Kidney (tissue), 13 donors: ENCODE measurements at regions not wholly inside any gene's neighbourhood (a gene's known extent, or its start where the extent isn't known, plus 50 kb on each side); places are given as distances from the start of the nearest gene placed in this dataset.

Experiments used
- DNase-seq, 5 donors: peaks; one replicate each; pipeline ENCODE4 v3.0.0-alpha.2; 2013 to 2020
- FAIRE-seq: peaks from 2 replicates; lab custom pipeline; 2012; peaks lifted over from hg19 to GRCh38; lab: Jason Lieb, UNC
- H3K27ac ChIP-seq, 2 donors: one replicate each; pipeline ENCODE4 v1.7.0; 2013; ENCODE audit warnings: low read depth in 2 of 2, low read length in 2 of 2, inconsistent platforms in 1 of 2
- H3K27me3 ChIP-seq: one replicate; pipeline ENCODE4 v1.7.1; 2013; ENCODE audit warnings: low read length, inconsistent platforms; ENCODE audit not compliant: control insufficient read depth, insufficient read depth
- H3K36me3 ChIP-seq, 3 donors: one replicate each; pipeline versions ENCODE4 v1.7.0 to v1.7.1; 2013; ENCODE audit warnings: low read length in 3 of 3, control low read depth in 1 of 3, inconsistent platforms in 1 of 3; ENCODE audit not compliant: insufficient read depth in 3 of 3, control insufficient read depth in 2 of 3
- H3K4me1 ChIP-seq, 3 donors: one replicate each; pipeline versions ENCODE4 v1.7.0 to v1.7.1; 2013; ENCODE audit warnings: low read length in 3 of 3, inconsistent platforms in 1 of 3, low read depth in 1 of 3; ENCODE audit not compliant: control insufficient read depth in 2 of 3, insufficient read depth in 2 of 3
- H3K4me3 ChIP-seq, 3 donors: one replicate each; pipeline versions ENCODE4 v1.7.0 to v1.8.1; 2013; ENCODE audit warnings: low read length in 3 of 3, control low read depth in 1 of 3, inconsistent platforms in 1 of 3
- H3K9ac ChIP-seq, 3 donors: one replicate each; pipeline versions ENCODE4 v1.7.0 to v1.7.1; 2013; ENCODE audit warnings: low read length in 3 of 3, control low read depth in 1 of 3, inconsistent platforms in 1 of 3
- H3K9me3 ChIP-seq, 3 donors: one replicate each; pipeline versions ENCODE4 v1.7.0 to v1.7.1; 2013; ENCODE audit warnings: low read length in 3 of 3, control low read depth in 1 of 3, inconsistent platforms in 1 of 3; ENCODE audit not compliant: control insufficient read depth in 2 of 3, insufficient read depth in 1 of 3
- intact Hi-C: fragments of 100-400 bp; cut with DNase I; formaldehyde crosslinking; loops from one replicate; pipeline ENCODE4 v1.11.1; 2022
- TF ChIP-seq, protein P1 (sequence below): IDR thresholded peaks from 3 replicates; pipeline ENCODE4 v1.5.1; 2012; ENCODE audit warnings: mild to moderate bottlenecking, moderate library complexity, borderline replicate concordance; ENCODE audit not compliant: insufficient read depth; ENCODE audit errors: extremely low read depth
- donor health status: control.
- donor health status: control.
- donor health status: control.
- donor health status: control.
- donor health status: control.
- donor health status: DM: yes; HTN: yes; CAD: no.
- donor health status: Normal renal cell carcinoma (clear cell type).

DNA sequence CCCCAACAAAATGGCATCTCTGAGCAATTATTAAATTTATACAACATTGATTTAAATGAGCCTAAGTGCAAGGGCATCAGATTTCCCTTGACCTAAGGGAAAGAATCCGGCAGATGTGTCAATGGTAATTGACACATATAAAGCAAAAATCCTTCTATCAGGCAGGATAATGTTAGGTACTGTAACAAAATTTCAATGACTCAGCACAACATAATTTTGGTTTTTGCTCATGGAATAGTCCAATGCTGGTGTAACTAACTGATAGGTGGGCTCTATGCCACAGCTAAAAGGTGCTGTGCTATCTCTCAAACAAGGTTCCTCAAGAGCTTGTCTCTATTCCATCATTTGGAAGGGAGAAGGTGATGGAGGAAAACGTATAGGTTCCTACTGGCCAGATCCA, 68.3 kb upstream of the MEIS1 start:
- TF ChIP-seq, protein P1, sequence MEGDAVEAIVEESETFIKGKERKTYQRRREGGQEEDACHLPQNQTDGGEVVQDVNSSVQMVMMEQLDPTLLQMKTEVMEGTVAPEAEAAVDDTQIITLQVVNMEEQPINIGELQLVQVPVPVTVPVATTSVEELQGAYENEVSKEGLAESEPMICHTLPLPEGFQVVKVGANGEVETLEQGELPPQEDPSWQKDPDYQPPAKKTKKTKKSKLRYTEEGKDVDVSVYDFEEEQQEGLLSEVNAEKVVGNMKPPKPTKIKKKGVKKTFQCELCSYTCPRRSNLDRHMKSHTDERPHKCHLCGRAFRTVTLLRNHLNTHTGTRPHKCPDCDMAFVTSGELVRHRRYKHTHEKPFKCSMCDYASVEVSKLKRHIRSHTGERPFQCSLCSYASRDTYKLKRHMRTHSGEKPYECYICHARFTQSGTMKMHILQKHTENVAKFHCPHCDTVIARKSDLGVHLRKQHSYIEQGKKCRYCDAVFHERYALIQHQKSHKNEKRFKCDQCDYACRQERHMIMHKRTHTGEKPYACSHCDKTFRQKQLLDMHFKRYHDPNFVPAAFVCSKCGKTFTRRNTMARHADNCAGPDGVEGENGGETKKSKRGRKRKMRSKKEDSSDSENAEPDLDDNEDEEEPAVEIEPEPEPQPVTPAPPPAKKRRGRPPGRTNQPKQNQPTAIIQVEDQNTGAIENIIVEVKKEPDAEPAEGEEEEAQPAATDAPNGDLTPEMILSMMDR, result no peak
- H3K27ac ChIP-seq, result no peak overlapping the region

DNA sequence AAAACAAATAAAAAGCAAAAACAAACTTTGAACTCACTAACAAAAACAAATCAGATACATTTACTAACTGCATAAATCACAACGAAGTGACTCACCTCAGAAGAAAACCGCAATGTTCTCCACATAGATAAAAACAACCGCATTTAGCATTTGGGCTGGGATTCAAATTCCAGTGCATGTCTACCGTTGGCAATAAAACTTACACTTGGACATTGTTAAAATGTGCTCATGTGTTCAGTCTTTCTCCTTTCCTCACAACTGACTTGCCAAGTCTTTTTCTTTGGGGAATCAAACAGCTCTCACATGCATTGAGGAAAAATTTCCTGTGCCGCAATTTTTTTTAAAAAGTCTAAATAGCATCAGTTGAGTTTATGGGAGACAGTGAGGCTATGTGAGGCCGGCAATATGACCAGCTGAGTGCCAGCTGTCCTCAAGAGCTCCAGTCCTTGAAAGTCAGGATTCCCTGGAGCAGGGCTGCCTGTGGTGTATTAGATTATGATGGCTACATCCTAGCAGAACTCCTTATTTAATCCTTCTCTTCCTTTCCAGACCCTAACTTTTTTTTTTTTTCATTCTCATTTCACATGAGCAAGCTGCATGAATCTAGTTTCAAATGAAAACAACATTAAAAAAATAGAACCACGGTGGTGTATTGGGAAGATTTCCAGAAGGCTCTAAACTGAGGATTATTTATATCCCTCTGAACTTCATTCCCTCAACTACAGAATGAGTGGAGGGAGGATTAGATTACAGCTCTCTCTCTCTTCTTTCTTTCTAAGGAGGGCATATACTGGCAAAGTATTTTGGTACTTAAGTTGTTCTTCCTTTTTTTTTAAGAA, 70.2 kb upstream of the MEIS1 start:
- DNase-seq (peak in 3 of 5 donors; percentile 10 to 76 (median 64)), FAIRE-seq (no peak)
- no peak overlapping the region for H3K9ac ChIP-seq
- TF ChIP-seq, protein P1, result no peak
- H3K9me3 ChIP-seq, result no peaks in the 10 kb centered on the region
- intact Hi-C loops, result no loop called here
- H3K4me1 ChIP-seq, result peaks cover 0 to 3% (median 0%) of the 10 kb centered on the region in 3 donors
- no peaks in the 10 kb centered on the region for H3K27me3 ChIP-seq
- no peak overlapping the region for H3K27ac ChIP-seq
- no peaks in the 10 kb centered on the region for H3K36me3 ChIP-seq
- no peak overlapping the region for H3K4me3 ChIP-seq

More for the DNA sequence above, 68.3 kb upstream of the MEIS1 start:
- intact Hi-C loops, result no loop called here
- H3K9ac ChIP-seq, result no peak overlapping the region
- no peak overlapping the region for H3K4me3 ChIP-seq
- no peaks in the 10 kb centered on the region for H3K36me3 ChIP-seq
- DNase-seq (no peak), FAIRE-seq (no peak)
- H3K9me3 ChIP-seq, result no peaks in the 10 kb centered on the region
- peaks cover 0 to 3% (median 0%) of the 10 kb centered on the region in 3 donors for H3K4me1 ChIP-seq
- H3K27me3 ChIP-seq, result no peaks in the 10 kb centered on the region

DNA sequence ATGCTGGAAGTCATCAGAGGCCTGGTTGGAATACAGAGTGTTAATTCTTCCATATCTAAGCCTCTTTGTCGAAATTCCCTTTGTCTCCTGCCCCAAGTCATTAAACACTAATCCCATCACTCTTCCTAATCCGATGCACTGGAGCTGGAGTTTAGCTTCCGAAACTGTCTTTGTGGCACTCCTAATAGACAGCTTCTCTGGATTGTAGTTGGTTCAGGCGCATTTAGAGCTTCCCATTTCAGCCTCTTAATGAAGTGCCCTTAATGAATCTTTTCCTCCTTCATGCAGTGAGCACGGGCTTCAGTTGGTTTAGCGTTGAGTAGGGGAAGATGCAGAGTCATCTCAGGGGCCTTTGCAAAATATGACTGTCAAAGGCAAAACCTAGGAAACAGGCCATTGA, 72.2 kb upstream of the MEIS1 start:
- Histone ChIP-seq H3K4me3 (no peak overlapping the region), H3K9me3 (no peaks in the 10 kb centered on the region), H3K4me1 (peaks cover 0 to 3% (median 0%) of the 10 kb centered on the region in 3 donors), H3K27ac (no peak overlapping the region), H3K27me3 (no peaks in the 10 kb centered on the region), H3K9ac (no peak overlapping the region), H3K36me3 (no peaks in the 10 kb centered on the region)
- intact Hi-C loops, result no loop called here
- DNase-seq, result no peak
- FAIRE-seq, result no peak
- TF ChIP-seq, protein P1, result no peak
